ENCODE measurements at regions not wholly inside any gene's neighbourhood (a gene's known extent, or its start where the extent isn't known, plus 50 kb on each side); places are given as distances from the start of the nearest gene placed in this dataset.
"Not testable (repeated sequence)": the region's sequence is repeated elsewhere in the genome, so short reads cannot be mapped to it uniquely, and the experiment has no call there.

- no peak for FAIRE-seq
These were observed 144.4 kb downstream of the PTBP2 start for GRCh38 chr1:96865731-96866685.

GRCh38 chr1:96872757-96873156, 151.2 kb downstream of the PTBP2 start:
- FAIRE-seq: no peak

DNA sequence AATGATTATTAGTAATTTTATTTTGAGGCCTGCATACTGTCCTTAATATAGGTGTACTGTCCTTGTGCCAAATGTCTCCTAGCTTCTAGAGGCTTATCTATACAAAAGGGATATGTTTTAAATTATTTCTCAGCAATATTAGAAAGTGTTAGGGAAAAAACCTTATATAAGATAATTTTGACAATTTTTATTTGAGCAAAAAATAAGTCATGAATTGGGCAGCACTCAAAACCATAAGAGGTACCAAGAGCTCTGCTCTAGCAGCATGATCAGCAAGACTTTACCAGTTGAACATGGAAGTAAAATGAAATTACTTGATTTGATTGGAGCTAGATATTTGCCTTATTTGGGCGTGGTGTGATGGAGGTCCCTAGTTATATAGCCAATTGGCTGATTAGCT, 157.1 kb downstream of the PTBP2 start:
- FAIRE-seq: no peak

GRCh38 chr1:96880626-96881025, 159.0 kb downstream of the PTBP2 start:
- FAIRE-seq: no peak

DNA sequence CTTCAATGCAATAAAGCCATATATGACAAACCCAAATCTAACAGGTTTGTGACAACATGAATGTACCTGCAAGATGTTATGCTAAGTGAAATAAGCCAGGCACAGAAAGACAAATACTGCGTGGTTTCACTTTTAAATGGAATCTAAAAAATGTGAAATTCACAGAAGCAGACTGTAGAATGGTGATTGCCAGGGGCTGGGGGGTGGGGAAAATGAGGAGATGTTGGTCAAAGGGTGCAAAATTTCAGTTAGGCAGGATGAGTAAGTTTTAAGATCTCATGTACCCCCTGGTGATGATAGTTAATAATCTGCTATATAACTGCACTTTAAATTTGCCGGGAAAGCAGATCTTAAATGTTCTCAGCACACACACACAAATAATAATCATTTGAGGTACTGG, 160.5 kb downstream of the PTBP2 start:
- no peak for FAIRE-seq

GRCh38 chr1:96886474-96886873, 164.9 kb downstream of the PTBP2 start:
- FAIRE-seq: no peak

- FAIRE-seq: no peak
These were observed 165.9 kb downstream of the PTBP2 start for GRCh38 chr1:96887501-96887900.

GRCh38 chr1:96901783-96902363, 180.3 kb downstream of the PTBP2 start:
- no peak for FAIRE-seq

DNA sequence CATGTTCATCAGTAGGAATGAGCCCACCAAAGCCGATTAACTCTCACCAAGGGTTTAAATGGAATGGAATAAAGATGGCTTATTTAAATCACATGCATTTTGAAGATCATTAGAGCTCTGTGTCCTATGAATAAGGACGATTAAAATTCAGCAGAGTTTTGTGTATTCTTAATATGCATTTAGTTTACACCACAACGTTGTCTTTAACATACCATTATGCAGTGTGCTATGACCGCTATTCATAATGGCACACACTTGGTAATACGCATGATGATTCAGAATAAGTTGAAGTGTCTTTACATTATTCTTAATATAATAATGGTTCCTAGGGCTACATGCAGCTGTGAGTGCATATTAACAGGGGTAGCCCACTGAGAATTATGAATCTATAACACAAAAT, 190.7 kb downstream of the PTBP2 start:
- FAIRE-seq: no peak

DNA sequence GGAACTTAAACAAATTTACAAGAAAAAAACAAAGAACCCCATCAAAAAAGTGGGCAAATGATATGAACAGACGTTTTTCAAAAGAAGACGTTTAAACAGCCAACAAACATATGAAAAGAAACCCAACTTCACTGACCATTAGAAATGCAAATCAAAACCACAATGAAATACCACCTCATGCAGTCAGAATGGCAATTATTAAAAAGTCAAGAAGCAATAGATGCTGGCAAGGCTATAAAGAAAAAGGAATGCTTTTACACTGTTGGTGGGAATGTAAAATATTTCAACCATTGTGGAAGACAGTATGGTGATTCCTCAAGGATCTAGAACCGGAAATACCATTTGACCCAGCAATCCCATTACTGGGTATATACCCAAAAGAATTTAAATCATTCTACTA, 194.1 kb downstream of the PTBP2 start:
- FAIRE-seq: not testable (repeated sequence)

GRCh38 chr1:96918406-96918805, 196.8 kb downstream of the PTBP2 start:
- no peak for FAIRE-seq

- FAIRE-seq: no peak
These were observed 200.6 kb downstream of the PTBP2 start for GRCh38 chr1:96922181-96922580.

GRCh38 chr1:96923753-96924152, 202.2 kb downstream of the PTBP2 start:
- peak; percentile 49 for FAIRE-seq

DNA sequence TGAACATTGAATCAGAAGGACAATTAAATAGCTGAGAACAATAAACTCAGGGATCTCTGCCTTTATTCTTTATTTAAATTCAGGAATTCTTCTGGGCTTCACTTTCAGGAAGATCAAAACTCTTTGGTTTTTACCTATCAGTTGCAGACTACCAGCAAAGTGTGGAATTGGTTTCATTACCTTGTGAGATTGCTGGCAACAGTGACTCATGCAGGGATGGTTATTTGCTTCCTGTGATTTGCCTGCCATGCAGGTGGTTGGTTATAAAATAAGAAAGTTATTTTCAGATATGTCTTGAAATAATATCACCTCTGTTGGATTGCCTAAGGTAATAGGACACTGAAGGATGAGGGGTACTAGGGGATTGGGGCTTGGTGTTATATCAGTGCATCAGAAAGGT, 204.6 kb downstream of the PTBP2 start:
- FAIRE-seq: no peak

GRCh38 chr1:96927125-96927524, 205.5 kb downstream of the PTBP2 start:
- no peak for FAIRE-seq

DNA sequence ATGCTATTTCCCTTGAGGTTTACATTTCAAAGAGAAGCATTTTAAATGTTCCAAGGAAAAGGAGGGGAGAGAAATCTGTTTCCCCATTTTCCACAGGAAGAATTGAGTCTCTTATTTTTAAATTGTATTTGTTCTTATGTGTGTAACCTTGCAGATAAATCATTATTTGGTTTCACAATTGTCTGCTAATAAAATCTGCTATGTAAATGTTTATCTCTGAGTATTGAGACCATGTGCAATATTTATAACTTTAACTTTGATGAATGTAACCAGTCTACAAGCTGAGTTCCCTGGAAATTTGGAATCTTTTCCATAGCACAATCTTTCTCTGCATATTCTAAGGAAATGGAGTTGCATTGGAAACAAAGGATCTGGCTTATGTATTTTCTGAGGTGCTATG, 209.6 kb downstream of the PTBP2 start:
- FAIRE-seq: no peak

DNA sequence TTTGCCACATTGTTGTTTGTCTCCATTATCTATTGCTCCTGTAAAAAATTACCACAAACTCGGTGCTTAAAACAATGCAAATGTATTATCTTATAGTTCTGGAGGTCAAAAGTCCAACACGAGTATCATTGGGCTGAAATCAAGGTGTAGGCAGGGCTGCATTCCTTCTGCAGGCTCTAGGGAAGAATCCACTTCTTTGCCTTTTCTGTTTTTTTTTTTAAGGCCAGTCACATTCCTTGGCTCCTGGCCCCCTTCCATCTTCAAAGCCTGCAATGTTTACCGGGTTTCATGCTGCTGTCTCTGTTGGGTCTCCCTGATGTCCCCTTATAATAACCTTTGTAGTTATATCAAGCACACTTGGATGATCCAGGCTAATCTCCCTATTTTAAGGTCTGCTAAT, 212.7 kb downstream of the PTBP2 start:
- no peak for FAIRE-seq

GRCh38 chr1:96944432-96945092, 223.0 kb downstream of the PTBP2 start:
- FAIRE-seq: no peak

- FAIRE-seq: no peak
These were observed 224.0 kb downstream of the PTBP2 start for GRCh38 chr1:96945509-96946084.

DNA sequence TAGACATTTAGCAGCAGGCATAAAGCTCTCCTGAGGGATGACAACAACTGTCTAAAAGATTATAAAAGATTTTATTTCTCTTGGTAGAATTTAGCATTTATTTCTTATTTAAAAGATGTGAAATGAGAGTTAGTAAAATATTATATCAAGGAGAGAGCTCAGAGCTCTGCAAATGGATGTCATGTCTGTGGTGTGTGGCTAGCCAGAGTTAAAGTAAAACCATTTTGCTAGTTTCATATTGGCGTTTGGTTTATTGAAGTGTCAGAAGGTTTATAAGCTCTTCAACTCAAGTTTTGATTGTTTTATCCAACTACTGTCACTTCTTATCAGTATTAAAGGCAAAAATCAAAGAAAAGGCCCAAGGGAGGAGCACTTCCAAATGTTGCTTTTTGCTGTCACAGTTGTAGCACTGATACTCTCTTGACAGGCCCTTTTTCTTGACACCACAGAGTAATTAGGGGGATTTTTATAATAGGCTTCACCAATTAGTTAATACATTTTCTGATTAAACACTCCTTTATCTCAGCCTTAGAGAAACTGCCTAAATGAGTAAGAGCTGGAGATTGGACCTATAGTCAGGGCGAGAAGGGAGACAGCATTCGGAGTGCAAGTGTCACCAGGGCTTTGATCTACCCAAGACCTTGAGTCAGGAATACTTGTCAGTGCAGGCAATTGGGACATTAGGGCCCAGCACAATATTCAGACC, 233.9 kb downstream of the PTBP2 start:
- FAIRE-seq: no peak

DNA sequence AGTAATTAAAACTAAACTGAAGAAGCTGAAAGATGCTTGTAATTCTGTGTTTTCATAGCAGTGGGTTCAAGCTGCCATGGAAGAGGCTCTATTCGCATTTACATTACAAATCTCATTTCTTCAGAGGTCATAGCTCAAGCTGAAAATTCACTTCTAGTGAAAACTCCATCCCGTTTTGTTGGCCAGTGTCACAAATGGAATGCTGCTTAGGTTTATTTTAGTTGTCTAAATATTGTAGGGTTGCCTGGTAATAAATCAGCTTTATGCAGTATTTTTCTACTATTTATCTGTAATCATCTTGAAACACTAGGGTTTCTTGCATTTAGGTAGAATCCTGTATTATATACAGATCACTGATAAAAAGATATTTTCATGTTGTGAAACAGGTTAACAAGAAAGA, 240.6 kb downstream of the PTBP2 start:
- no peak for FAIRE-seq

DNA sequence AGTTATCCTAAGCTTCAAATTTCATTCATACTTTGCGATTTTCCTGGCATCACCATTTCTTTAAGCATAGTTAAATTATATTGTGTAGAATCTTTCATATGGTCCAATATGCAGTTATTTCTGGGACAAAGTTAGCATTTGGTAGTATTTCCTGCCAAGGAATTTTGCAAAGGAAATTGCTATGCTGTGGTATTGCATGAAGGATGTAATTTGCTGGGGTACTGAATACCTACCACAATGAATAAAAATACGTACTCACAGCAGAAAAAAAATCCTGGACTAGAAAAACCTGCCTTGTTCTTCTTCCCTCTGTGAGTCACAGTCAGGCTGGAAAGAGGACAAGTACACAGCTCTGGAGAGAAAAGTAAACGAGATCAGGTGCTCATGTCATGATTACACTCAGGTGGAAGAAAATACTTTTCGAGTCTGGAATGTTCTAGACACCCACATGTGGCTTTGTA, 241.2 kb downstream of the PTBP2 start:
- FAIRE-seq: no peak

DNA sequence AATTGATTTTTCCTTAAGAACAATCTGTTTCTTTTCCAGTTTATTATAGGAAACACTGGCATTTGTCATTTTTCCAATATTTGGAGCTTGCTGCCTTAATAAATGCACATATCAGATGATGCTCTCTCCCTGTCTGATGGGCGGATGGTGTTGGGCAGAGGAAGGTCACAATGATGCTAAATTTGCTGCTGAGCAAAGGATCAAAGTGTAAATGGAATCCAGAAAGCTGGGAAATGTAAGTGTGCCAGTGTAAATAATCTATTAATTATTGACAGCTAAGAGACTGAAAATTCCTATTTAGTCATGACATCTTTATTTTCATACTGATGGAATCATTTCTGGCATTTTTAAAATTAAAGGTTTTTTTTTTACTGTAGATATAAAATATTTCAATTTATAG, 243.2 kb downstream of the PTBP2 start:
- FAIRE-seq: no peak

Data from colon (tissue), 2 donors.